ENCODE measurements at regions not wholly inside any gene's neighbourhood (a gene's known extent, or its start where the extent isn't known, plus 50 kb on each side); places are given as distances from the start of the nearest gene placed in this dataset.
"Not testable (repeated sequence)": the region's sequence is repeated elsewhere in the genome, so short reads cannot be mapped to it uniquely, and the experiment has no call there.

DNA sequence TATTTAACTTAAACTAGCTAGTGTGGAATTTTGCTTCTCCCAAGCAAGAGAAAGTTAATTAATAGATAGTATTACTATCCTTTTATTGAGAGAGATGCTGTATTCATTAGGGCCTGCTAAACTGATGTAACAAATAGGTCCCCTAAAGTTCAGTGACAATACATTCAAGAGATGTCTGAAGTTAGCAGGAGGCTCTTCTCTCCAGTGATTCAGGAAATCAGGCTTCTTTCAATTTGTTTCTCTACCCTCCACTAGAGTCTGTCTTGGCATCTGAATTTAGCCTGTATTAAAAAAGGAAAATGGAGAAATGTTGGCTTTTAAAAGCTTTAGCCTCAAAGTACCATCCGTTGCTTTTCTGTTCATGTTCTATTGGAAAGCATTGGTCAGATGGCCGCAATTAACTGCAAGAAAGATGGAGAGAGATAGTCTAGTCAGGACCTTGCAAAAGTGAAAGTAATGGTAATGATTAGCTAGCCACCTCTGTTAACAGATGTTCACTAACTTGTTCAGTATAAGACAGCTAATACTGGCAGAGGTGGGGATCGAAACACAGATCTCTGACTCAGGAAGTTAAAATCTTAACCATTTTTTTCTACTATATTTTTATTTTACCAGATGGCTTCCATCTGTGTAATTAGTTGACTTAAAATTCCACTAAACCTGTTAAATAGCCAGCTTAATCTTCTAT is 786.8 kb downstream of the TMTC2 start:
- no peak for DNase-seq (ENCODE audit: low read depth)

DNA sequence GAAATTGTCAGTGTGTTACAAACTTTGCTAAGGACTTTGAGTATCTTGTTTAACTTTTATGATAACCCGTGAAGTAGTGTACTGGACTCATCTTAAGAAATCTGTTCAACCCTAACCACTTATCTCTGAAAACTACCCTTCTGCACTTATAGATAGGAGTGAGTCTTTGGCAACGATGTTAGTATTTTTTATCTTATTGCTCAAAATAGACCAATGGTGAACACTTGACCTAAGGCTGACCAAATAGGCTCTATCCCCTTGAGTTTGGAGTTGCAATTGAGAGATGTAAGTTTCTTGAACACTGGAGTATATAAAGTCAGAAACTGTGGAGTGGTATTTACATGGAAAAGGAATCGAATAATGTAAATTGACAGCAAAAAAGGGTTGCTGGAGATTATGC is 786.1 kb downstream of the TMTC2 start:
- DNase-seq (ENCODE audit: low read depth): no peak

DNA sequence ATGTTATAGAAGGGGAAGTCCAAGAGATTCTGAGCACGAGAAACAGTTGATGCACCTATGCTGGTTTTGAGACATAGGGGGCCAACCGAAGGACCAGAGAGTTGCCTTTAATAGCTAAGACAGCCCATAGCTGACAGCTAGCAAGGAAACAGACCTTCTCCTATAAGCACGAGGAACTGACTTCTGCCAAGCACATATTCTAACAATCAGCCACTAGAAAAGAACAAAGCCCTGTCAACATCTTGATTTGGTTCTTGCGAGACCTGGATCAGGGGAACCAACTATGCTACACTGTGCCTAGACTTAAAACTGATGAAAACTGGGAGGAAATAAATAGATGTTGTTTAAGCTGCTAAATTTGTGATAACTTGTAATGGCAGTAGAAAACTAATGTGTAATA is 785.6 kb downstream of the TMTC2 start:
- no peak for DNase-seq (ENCODE audit: low read depth)

DNA sequence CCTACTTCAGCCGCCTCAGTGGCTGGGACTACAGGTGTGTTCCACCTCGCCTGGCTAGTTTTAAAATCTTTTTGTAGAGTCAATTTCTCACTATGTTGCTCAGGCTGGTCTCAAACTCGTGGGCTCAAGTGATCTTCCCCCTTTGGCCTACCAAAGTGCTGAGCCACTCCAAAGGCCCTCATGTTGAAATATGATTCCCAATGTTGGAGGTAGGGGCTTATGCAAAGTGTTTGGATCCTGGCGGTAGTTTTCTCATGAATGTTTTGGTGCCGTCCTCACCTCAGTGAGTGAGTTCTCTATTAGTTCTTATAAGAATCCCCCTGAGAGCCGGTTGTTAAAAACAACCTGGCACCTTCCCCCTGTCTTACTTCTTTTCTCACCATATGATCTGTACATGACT is 784.6 kb downstream of the TMTC2 start:
- DNase-seq (ENCODE audit: low read depth): no peak

DNA sequence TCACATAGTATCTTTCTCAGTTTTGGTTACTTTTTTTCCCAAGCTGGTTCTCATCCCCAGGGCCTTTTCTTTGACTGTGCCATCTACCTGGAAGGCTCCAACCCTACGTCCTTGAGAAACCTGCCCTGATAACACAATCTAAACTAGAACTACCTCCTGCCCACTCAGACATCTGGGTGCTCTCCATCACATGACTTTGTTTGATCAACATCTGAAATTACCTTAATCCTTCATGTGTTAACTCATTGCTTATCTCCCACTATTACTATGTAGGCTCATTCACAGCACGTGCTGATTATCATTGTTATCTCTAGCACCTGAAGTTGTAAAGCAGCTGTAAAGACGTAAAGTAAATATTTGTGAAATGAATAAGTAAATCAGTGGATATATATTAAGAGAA is 784.0 kb downstream of the TMTC2 start:
- DNase-seq (ENCODE audit: low read depth): no peak

DNA sequence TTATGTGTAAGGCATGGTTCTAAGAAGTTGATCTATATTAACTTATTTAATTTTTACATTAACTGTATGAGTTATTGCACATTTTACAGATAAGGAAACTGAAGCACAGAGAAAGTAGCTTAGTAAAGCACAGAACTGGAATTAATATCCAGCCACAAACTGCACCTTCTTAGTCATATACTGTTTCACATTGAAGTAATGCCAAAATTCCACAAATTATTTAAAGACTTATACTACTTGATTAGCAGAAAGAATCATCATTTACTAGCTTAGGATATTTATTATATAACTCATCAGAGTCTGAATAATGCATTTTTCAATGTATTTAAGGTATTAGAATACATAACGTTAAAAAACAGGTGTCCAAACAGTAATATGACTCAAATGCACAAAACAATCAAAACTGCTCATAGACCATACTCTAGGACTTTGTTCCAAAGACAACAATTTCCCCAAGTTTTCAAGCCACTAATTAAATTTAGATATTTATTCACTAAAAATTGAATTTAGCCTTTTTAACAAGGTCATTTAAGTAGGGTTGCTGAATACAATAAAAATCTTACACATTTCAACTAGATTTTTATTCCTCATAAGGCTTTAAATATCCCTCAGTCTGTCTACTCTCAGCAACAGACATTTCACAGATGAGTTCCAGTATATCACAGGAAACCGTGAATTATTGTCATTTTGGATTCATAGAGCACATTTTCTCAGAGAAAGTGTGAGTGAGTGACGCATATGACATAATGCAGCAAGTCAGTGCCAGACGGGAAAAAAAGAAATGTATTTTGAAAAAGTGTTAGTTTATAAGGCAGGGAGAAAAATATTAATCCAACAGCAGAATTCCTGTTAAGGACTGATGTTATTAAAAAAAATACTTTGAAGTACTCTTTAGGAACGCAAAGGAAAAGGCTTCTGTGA is 782.5 kb downstream of the TMTC2 start:
- no peak for DNase-seq (ENCODE audit: low read depth)

DNA sequence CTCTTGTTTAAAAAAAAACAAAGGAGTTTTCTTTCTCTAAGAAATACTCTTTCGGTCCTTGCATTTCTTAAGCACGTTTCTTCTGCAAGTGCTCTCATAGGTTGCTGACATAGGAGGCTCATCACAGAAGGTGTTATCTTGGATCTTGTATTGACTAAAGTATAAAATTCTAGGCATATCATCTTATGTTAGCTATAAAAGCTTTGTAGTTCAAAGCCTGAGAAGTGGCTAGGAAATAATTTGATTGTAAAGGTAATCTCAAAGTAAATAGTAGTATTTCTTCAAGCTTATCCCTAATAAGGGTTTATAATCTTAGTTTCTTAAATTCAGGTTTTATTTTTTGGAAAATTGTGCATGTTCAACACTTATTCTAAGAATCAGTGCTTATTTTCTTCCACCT is 778.9 kb downstream of the TMTC2 start:
- no peak for DNase-seq (ENCODE audit: low read depth)

DNA sequence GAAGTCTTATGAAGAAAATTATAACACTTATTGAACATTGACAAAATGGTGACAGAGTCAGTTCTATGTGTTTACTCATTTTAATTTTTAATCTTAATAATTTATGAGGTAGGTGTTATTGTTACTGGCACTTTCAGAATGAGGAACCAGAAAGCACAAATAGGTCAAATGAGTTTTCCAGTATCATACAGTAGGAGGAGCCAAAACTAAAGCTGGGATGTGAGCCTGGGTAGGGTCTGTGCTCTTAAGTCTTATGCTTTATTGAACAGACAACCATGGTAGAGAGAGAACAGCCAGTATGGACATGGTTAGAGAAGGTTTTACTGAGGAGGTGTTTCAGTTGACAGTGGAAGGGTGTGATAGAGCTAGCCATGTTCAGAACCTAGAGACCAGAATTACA is 775.7 kb downstream of the TMTC2 start:
- no peak for DNase-seq (ENCODE audit: low read depth)

DNA sequence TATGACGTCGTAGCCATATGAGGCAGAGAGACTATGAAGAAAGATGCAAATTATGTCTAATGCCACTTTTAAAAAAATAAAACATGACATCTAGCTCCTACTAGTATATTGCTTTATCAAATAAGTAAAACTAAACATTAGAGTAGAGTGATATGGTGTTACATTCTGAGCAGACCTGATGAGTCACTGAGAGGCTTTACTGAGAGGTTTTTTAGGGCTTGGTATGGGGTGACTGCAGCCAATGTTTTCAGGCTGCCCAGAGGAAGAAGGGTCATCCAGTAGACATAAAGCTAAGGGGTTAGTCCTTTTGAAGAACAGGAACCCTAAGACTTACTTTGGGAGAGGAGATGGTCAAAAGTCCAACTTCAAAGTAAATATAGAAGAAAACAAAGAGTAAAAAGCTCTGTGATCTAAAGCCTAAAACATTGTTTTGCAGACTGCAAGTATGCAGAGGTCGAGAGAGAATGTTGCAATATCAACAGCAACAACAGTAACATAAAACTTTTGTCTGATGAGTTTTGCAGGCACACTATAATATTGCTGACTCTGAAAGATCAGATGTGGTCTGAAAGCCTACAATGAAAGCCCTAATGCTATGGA is 774.7 kb downstream of the TMTC2 start:
- no peak for DNase-seq (ENCODE audit: low read depth)

DNA sequence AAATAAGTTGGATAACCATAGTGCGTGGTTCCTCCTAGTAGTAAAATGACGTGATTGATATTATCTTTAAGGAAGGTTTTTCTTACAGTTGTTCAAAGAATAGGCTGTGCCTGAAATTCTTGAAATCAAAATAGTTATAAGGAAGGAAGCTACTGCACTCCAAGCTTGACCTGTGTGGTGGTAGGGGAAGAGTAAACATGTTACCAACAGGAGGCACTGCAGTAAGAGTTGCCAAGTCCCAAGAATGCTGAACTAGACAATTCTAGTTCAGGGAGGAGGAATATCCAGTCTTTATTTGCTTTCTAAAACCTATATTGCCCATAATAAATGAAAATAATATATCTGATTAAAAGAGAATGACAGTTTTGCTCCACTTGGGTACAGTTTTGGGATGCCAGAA is 764.5 kb downstream of the TMTC2 start:
- DNase-seq (ENCODE audit: low read depth): no peak

DNA sequence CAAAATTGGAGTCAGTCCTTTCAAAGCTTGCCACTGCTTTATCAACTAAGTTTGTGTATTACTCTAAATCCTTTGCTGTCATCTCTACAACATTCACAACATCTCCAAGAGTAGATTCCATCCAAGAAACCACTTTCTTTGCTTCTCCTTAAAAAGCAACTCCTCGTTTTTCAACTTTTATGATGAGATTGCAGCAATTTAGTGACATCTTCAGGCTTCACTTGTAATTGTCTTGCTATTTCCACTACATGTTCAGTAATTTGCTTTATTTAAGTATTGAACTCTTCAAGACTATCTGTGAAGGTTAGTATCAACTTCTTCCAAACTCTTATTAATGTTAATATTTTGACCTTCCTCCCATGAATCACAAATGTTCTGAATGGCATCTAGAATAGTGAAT is 747.9 kb downstream of the TMTC2 start:
- no peak for DNase-seq (ENCODE audit: low read depth)

DNA sequence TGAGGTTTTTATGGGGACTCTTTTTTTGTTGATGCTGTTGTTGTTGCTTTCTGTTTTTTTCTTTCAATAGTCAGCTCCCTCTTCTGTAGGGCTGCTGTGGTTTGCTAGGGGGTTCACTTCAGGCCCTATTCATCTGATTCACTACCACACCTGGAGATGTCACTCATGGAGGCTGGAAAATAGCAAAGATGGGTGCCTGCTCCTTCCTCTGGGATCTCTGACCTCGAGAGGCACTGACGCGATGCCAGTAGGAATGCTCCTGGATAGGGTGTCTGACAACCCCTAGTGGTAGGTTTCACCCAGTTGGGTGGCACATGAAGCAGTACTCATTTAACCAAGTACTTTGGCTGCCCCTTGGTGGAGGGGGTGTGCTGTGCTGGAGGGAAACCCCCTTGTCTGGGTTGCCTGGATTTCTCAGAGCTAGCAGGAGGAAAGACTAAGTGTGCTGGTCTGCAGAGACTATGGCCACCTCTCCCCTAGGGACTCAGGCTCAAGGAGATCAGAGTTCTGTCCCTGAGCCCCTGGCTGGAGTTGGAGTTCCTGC is 745.5 kb downstream of the TMTC2 start:
- DNase-seq (ENCODE audit: low read depth): no peak

DNA sequence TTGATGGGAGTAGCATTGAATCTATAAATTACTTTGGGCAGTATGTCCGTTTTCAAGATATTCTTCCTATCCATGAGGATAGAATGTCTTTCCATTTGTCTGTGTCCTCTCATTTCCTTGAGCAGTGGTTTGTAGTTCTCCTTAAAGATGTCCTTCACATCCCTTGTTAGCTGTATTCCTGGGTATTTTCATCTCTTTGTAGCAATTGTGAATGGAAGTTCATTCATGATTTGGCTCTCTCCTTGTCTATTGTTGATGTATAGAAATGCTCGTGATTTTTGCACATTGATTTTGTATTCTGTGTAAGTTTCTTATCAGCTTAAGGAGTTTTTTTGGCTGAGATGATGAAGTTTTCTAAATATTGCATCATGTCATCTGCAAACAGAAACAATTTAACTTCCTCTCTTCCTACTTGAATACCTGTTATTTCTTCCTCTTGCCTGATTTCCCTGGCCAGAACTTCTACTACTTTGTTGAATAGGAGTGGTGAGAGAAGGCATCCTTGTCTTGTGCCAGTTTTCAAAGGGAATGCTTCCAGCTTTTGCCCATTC is 741.0 kb downstream of the TMTC2 start:
- not testable (repeated sequence) for DNase-seq (ENCODE audit: low read depth)

DNA sequence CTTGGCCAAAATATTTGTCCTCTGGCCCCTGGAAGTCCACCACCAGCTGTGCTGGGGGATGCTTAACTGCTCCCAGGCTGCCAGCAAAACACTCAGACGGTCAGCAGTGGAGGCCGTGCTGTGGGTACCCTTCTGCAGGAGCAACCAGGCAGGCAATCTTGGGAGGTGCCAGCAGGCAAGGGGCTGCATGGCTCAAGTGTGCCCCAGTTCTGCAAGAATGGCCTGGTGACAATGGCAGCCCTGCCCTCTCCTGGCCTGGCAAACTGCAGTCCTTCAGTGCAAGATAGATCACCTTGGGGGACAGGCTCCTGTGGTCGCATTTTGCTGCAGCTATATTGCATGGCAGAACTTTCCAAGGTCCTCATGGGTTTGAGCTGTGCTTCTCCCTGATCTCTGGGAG is 728.3 kb downstream of the TMTC2 start:
- no peak for DNase-seq (ENCODE audit: low read depth)

DNA sequence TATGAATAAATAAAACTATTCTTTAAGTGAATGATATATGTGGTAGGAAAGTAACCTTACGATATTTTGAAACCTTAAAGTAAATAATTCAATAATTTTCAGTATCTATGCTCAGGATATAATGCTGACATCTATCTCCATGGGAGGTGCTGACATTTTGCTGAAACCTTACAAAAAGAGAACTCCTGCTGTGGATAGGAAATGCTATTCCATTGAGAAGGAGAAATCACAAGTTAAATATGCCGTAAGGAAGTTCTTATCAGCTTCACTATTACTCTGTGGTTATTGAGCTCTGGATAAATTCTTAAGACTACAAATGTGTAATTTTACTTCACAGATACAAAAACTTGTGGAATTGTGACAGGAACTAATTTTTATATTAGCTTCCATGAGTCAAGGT is 722.1 kb downstream of the TMTC2 start:
- no peak for DNase-seq (ENCODE audit: low read depth)

DNA sequence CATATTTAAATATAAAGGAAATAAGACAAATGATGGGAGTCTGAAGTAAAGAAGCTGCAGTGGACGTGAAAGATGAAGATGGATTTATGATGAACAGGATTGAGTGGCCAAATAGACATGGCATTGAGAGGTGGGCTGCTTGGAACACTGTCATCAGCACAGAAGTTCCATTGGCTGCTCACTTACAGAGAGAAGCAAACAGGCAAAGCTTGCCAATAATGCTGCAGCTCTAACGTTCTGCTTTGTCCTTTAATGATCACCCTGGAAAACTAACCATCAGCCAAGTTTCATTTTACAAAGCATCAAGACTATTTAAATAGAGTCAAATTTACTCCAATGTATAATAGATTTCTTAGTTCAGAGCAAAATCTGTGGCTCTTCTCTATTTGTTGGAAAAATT is 721.4 kb downstream of the TMTC2 start:
- no peak for DNase-seq (ENCODE audit: low read depth)

DNA sequence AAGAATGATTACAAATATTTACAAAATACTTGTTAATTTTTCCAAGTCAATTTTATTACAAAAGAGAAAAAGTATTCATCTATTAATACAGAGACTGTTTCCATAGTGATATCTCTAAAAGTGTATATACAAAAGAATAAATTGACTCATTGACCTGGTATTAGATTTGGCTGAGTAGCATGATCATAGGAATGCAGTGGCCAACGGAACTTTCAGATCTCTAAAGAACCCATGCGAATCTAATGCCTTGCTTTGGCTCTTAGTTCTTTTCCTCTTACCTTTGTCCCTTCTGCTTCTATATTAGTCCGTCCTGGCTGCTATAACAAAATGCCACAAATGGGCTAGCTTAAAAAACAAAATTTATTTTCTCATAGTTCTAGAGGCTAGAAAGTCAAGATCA is 717.8 kb downstream of the TMTC2 start:
- no peak for DNase-seq (ENCODE audit: low read depth)

DNA sequence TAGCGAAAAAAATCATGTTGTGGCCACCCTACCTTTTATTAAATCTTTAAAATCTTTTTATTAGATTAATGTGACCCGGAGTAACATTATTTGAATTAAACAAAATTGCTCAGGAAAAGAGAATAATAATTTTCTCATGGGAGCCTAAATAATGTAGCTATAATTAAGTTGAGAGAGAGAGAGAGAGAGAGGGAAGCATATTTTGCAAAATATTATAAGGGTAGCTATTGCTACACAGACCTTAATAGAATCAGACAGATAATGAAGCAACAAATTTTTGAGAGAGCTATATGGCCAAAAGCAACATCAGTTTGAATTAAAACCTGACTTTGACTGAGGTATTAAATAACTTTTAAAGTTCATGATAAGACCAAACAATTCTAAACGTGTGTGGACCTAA is 703.5 kb downstream of the TMTC2 start:
- DNase-seq (ENCODE audit: low read depth): no peak

DNA sequence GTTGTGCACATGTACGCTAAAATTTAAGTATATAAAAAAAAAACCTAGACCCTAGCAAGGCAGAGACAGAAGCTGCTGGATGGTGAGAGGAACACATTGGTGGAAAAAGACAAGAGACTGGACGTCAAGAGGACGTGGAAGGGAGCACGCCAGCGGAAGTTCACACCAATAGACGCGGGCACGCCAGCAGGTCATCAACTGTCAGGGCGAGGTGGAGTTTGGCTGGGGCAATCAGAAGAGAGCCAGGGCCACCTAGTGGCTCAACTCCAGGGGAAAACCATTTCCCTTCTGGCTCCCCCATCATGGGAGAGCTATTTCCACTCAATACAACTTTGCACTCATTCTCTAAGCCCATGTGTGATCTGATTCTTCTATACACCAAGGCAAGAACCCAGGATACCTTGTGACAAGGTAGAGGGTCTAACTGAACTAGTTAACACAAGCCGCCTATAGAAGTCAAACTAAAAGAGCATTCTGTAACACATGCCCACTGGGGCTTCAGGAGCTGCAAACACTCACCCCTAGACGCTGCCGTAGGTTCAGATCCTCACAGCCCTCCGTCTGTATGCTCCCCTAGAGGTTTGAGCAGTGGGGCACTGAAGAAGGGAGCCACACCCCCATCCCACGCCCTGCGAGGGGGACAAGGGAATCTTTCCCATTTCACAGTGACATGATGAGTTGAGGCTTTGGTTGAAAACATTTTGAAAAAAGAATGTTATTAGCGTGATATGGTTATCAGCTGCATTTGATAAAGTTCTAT is 702.7 kb downstream of the TMTC2 start:
- no peak for DNase-seq (ENCODE audit: low read depth)

DNA sequence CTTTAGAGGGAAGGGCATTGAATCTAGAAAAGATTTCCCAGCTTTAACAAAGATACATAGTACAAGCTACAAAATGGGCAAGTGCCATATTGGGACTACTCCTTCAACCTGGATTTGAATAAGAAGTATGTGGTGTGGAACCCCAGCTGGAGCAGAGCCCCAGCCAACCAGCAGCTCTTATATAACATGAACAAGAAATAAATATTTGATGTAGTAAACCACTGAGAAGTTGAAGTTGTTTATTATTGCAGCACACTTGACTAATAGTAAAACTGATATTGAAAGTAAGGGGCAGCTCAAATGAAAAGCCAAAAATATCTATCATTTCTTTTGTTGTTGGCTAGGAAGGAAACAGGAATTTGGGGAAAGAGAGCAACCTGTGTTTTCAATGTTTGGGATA is 701.8 kb downstream of the TMTC2 start:
- DNase-seq (ENCODE audit: low read depth): no peak

DNA sequence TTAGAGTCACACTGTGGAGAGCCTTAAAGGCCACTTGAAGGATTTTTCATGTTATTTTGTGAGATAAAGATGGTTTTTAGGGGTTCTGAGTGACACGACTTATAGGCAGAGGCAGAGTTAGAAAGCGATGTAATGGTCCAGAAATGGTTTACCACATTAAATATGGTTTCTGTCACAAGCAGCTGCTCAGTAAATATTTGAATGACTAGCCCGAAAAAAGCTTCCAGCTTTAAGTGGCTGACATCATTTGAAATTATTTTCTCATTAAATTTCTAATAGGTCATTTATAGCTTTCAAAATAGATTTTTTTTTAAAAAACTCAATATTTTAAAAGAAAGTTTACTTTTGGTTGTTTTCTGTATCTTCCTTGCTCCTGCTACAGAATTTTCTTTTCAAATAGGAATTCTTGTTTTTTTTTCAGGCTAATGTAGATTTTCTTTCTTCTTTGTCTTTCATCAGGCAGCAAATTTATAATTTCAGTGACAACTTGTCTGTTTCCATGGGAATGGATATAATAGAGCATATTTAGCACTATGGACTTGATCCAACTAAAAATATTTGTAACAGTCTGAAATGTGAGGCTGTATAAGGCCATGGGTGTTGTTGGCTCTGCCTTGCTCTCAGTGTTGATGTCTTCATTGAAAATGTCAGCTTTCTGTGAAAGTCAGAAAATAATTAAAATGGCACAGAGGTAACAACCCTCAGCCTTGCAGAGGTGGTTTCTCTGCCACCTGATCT is 700.0 kb downstream of the TMTC2 start:
- no peak for DNase-seq (ENCODE audit: low read depth)

Measured in forelimb muscle (tissue), 1 donor.